ENCODE measurements at regions not wholly inside any gene's neighbourhood (a gene's known extent, or its start where the extent isn't known, plus 50 kb on each side); places are given as distances from the start of the nearest gene placed in this dataset.
"Not testable (repeated sequence)": the region's sequence is repeated elsewhere in the genome, so short reads cannot be mapped to it uniquely, and the experiment has no call there.

DNA sequence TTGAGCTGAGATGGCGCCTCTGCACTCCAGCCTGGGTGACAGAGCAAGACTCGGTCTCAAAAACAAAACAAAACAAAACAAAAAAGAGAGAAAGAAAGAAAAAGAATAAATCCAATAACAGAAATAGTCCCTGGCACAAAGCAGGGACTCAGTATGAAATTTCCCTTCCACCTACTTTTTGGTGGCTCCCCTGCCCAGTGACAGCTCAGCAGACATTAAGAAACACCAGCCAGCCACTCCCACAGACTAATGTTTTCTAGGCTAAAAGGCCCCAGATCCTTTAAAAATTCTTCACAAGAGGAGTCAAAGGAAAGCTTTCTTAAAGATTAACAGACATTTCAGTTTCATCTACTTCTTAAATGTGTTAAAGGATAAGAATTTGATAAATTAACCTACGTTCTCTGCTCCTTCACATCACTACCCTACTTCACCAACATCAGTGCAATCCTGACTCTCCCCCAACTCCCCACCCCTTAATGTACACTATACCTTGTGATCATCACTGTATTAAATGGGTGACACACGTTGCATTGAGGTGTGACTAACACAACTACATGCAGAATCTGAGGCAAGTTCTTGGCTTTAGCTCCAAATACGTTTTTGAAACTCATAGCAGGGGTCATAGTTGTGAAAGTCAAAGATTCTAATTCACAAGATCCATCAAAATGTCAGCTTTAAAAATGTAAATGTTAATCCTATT, 114.5 kb upstream of the CAV2 start:
- DNase-seq = no peak

DNA sequence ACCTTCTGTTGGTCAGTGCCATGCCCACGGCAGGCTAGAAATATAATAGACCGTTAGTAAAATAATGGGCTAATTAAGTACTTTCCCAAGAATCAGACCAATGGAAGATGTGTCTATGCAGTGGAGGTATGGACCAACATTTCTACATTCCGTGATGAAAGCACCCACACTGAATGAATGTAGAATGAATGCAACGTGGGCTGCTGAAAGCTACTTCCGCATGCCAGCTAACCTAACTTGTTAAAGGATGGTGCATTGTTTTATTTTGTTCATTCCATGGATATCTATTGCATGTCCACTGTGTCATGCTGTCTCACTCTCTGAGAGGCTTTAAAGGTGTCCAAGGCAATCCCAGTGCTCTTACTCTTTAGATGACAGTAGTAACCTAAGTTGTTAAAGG, 112.9 kb upstream of the CAV2 start:
- no peak for DNase-seq

DNA sequence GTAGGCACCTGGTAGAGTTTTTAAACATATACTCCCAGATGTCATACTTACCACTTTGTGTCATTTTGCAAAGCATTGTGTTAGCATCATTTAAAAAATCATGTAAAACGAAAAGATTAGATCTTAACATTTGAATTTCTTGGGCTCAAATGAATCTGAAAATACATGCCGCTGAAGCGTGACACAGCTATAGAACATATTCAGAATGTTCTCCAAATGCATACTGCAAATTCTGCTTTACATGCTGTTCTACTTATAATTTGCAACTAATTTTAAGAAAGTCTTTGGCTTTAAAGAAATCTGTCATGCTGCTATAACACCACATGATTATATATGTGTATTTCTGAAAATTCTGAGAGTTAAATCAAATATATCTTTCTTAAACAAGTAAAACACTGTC, 109.2 kb upstream of the CAV2 start:
- DNase-seq = no peak

DNA sequence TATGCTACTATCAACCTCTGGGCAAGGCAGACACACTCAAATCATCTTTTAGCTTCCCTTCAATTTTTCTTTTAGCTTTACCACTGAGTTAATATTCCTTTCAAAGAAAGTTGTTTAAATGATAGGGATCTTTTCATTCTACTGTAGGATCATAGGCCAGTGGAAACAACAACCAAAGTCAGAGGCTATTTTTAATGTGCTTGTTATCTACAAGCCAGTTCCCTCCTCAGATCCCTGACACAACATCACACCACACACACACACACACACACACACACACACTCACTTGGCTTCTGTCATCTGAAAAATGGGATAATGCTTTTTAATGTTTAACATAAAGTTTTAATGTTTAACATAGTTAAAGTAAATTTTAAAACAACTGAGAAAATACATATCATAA, 106.7 kb upstream of the CAV2 start:
- DNase-seq = no peak

DNA sequence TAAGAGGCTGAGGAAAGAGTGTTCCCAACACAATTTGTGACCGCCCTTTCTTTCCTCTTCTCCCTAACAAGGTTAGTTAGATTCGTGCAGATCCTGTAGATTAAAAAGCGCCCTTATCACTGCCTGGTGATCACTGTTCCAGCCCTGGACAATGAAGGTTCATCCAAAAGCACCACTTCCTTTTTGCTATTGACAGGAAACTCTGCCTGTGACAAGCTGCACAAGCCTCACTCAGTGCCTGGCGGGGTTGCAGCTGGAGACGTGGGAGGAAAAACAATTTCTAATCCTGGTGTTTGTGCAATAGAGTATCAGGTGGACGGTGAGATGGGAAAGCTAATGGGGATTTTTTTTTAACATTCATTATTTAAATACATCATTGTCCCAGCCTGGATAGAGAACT, 105.9 kb upstream of the CAV2 start:
- no peak for DNase-seq

DNA sequence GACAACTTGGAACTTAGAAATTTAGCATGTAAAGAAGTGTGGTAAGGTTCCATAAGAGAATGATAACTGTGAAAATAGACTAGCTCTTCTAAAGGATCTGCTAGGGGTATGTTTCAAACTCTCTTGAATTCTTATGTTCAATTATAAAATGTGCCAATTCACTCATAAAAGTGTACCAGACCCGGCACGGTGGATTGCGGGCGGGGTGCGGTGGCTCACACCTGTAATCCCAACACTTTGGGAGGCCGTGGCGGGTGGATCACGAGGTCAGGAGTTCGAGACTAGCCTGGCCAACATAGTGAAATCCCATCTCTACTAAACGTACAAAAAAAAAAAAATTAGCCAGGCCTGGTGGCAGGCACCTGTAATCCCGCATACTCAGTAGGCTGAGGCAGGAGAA, 105.4 kb upstream of the CAV2 start:
- no peak for DNase-seq

DNA sequence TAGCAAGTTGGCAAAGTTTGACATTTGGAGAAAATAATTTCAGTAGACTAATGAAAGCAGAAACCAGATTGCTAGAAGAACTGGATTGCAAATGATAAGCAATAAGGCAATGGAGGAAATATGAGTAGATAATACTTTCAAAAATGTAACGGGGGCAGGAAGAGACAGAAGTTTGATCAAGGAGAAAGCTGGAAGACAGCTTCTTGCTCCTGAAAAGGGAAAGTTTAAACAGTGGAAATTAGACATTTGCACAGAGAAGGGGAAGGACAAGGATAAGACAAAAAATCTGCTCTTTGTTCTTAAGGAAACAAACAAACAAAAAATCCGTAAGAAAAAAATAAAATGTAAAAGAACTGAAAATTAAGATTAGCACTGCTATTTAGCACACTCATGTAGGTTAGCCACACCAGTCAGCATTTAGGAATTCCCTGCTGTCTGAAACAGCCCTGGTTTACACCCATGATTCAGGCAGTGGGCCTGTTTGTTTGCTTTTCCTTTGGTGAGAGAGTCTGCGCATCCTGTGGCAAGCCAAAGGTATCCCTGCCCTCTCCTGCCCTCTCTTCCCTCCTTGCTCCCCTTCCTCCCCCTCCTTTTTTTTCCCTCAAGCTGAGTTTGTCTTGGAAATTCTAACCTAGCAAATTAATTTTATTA, 104.3 kb upstream of the CAV2 start:
- DNase-seq = no peak

DNA sequence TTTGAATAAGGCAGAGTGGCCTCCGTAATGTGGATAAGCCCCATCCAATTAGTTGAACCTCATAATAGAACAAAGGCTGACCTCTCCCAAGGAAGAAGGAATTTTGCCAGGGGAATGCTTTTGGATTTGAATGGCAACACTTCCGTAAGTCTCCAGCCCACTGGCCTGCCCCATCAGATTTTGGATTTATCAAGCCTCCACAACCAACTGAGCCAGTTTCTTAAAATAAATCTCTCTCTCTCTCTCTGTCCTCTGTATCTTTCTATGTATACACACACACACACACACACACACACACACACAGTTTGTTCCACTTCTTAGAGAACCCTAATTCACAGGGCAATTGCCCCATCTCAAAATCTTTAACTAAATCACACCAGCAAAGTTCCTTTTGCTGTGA, 100.9 kb upstream of the CAV2 start:
- no peak for DNase-seq

DNA sequence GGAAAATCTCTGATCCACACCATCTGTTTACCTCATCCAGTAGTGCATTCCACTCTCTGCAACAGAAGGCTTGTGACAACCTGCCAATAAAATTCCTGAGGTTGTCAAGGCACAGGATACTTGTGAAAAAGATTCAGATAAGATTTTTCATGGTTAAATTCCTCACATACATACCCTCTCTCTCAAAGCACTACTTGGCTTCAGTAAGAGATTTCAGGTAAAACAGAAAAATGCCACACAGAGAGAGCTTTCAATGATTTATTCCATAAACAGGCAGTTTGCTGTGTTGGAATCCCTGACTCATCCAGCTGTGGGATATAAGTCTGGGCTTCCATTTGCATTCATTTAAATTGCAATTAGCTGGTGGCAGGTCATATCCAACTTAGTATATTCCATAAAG, 99.7 kb upstream of the CAV2 start:
- DNase-seq = no peak

DNA sequence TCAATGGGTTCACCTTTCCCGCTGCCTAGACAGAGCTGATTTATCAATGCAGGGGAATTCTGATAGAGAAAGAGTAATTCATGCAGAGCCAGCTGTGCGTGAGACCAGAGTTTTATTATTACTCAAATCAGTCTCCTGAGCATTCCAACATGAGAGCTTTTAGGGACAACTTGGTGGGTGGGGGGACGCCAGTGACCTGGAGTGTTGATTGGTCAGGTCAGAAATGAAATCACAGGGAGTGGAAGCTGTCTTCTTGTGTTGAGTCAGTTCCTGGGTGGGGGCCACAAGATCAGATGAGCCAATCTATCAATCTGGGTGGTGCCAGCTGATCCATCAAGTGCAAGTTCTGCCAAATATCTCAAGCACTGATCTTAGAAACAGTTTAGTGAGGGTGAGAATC, 99.0 kb upstream of the CAV2 start:
- DNase-seq = no peak

DNA sequence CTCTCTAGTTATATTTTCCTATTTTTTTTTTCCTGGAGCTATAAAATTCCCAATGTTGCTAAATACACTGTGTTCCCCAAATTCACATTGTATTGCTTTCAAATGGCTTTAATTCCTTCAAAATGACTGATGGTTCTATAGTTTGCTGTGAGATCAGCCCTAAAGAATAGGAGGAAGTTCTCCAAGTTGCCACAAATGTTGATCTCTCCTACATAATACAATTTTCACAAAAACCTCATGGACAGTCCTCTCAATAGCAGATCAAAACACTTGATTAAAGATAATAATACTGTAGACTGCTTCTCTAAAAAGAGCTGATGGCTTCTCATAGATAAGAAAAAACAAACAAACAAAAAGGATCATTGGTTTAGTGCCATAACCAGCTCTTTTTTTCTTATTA, 97.8 kb upstream of the CAV2 start:
- no peak for DNase-seq

DNA sequence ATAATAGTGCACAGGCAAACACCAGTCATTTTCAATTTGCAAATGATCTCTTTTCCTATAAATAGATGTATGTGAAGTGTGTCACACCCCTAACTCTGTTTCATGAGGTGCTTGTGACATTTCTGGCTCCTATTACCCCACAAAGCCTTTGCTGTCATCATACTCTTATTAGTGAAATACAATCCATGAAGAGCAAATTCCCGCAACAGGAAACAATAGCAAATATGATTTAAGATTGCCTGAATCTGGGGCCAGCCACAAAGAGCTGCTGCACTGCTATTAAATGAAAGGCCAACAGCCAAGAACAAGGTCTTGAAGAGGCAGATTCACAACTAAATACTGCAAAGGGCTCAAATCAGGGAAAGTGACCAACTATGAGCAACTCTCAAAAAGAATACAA, 96.3 kb upstream of the CAV2 start:
- DNase-seq = no peak

DNA sequence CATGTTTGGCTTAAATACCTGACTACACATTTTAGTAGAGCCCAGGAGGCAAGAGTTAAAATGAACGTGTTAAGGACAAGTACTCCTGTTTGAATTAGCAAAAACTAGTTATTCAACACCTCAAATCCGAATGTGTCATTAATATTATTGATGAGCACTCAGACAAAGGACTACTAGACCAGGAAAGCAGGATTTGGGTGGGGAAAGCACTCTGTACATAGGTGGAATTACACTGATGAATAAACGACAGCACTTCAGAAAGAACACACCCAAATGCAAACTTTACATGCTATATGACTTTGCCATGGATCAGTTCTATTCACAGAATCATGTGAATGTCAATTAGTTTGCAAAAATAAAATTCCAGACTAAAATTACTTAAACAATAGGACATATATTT, 95.1 kb upstream of the CAV2 start:
- no peak for DNase-seq

DNA sequence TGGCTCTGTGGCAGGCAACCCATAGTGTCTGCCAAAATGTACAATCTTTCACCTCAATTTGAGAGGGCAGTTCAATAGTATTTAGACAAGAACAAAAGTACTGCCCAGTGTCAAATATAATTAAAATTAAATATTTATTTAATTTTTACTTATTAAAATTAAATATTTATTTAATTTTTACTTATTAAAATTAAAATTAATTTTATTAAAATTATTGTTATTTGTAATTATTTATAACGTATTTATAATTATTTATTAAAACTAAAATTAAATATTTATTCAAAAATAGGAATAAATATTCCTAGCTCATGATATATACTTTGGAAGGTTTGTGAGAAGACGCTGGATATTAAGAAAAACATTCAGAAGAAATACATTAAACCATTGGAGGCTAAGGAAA, 93.7 kb upstream of the CAV2 start:
- DNase-seq = no peak

DNA sequence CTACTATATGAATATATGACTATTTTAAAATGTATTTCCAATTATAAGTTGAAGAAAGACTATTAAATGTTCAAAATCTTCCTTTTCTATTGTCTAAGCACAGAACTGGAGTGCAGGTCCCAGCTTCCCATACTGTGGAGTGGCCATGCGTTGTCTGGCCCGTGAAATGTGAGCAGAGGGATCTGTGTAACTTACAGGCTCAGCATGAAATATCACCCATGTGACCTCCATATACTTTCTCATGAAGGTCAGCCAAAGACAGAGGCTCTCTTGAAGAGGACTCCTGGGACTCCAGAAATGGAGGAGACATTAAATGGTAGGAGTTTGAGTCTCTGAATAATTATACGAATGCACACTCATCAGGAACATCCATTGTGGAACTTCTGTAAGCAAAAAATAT, 92.4 kb upstream of the CAV2 start:
- DNase-seq = no peak

DNA sequence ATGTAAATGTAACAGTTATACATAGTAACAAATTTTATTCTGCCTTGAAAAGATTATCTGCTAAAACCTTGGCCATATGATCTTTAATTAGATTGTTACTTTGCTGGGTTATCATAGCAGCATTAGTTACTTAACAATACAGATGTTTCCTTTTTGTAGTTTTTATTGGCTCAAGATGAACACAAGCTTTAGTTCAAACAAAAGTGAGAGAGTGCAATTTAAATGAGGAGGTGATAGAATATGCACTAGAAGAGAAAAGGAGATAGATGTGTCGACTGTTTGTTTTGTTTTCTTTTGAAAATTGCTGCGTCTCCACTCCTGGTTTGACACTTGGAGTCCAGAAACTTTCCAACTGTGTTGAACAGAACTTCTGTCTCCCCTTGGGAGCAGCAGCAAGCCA, 91.4 kb upstream of the CAV2 start:
- DNase-seq = no peak

DNA sequence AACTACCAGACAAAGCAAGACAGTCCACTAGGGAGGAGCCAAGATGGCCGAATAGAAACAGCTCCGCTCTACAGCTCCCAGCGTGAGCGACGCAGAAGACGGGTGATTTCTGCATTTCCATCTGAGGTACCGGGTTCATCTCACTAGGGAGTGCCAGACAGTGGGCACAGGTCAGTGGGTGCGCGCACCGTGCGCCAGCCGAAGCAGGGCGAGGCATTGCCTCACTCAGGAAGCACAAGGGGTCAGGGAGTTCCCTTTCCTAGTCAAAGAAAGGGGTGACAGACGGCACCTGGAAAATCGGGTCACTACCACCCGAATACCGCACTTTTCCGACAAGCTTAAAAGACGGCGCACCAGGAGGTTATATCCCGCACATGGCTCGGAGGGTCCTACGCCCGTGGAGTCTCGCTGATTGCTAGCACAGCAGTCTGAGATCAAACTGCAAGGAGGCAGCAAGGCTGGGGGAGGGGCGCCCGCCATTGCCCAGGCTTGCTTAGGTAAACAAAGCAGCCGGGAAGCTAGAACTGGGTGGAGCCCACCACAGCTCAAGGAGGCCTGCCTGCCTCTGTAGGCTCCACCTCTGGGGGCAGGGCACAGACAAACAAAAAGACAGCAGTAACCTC, 90.6 kb upstream of the CAV2 start:
- DNase-seq = not testable (repeated sequence)

DNA sequence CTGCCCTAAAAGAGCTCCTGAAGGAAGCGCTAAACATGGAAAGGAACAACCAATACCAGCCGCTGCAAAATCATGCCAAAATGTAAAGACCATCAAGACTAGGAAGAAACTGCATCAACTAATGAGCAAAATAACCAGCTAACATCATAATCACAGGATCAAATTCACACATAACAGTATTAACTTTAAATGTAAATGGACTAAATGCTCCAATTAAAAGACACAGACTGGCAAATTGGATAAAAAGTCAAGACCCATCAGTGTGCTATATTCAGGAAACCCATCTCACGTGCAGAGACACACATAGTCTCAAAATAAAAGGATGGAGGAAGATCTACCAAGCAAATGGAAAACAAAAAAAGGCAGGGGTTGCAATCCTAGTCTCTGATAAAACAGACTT, 88.8 kb upstream of the CAV2 start:
- DNase-seq = not testable (repeated sequence)

DNA sequence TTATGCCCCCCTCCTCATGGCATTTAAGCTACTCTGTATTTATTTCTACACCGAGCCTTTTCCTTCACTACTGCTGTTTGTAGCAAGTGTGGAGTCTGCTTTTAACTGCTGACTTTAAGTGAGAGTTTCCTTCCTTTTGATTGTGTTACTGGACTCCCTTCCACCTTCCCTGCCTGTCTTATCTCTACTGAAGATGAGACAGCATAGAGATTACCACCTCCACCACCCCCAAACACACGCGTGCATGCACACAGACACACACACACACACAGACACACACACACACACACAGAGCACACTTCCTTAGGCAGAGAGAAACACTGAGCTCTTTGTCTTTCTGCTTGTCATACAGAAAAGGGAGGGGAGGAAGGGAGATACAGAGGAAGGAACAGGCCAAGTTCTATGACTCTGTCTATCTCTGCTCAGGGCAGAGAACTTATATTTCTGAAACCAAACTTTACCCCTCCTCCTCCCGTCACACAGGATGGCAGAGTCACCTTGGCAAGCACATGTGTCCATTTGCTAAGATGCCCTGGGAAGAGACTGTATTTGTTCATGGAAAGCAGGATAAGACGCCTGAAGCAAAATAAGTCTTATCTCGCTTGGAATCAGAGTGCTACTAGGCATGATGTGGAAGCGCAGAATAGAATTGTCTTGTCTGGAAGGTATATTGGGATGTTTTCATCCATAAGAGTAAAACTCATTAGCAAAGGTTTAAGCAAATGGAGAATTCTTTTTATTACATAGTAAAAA, 81.8 kb upstream of the CAV2 start:
- DNase-seq = peak; percentile 39

DNA sequence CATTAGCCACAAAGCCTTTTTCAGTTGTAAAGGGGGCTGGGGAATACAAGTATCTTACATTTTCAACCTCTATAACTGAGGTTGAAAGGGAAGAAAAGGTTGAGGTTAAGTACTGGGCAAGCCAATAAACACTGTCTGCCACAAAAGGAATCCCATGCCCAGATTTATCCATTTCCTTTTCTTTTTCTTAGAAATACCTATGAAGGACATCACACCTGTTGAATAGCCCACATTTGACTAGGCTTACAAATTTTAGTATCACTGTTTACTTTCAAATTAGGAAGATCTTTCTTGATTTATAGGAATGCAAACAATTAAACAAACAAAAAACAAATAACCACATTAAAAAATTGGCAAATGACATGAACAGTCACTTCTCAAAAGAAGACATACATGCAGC, 81.0 kb upstream of the CAV2 start:
- DNase-seq = no peak

DNA sequence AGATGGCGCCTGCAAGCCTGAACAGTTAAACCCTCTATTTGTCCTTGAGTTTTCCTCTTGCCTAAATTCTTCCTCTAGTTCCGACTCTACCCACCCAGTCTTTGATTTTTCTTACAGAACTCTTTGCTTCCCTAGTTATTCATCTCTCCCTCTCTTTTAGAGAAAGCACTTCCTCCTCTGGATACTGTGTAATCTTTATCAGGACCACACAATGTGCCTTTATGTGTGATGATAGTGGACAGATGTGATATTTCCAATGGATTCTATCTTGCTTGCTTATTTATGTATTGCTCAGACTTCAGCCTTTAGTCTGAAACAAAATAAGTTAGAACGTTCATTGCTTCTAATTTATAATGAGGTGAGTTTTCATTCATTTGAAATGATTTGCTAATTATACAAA, 79.5 kb upstream of the CAV2 start:
- DNase-seq = no peak

DNA sequence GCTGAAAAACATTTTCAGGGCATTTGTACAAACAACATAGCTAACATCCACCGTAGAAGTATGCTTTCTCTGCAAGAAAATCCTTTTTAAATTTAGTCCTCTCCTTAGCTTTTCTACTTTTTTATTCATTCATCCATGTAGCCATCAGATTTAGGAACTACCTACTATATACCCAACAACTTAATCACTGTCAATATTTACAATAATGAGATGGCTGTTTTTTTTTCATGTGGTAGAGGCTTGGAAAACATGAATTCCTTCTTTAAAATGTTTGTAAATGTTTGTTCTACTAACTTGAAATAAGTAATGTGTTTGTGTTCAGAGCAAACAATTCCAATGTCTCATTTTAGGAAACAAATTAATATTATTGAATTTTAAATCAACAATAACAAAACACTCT, 78.2 kb upstream of the CAV2 start:
- DNase-seq = no peak

DNA sequence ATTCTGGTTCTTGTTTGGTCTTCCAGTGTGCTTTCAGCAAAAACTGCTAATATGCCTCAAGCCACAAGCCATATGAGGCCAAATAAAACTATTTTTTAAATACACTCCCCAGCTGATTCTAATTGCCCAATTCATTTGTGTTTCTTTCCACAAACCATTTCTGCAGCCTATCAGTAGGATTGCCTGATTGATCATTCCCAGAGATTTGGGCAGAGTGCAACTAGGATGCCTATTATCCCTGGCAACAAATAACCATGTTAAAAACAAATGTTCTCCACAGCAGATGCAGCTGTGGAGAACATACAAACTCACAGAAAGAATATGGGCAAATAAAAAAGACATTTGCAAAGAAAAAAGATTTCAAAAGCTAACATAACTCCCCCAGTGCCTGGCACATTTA, 76.9 kb upstream of the CAV2 start:
- no peak for DNase-seq

DNA sequence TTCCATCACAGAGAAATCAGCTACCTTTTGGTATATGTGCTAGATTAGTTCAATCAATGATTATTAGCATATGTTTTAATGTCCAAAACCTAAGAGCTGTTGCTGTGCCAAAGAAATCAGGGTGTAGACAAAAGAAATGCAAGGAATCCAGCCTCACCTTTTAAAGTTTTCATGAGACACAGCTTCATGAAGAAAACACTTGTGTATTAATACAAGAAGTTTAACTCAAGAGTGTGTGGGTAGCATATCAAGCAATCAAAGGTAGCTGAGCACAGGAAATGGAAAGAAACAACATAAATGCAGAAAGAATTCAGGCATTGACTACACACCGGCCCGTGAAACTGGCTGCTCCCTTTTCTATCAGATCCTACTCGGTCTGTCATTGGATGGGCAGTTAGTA, 76.0 kb upstream of the CAV2 start:
- DNase-seq = no peak
